Stimulated activated CD4-positive, alpha-beta T cell treated with anti-CD3 and anti-CD28 coated beads, Interleukin-4, amount 100 ng/mL, for 48 hours (primary cell): ENCODE measurements at regions not wholly inside any gene's neighbourhood (a gene's known extent, or its start where the extent isn't known, plus 50 kb on each side); places are given as distances from the start of the nearest gene placed in this dataset.

ENCODE experiments used
- DNase-seq, 2 donors: peaks; one replicate each; pipeline ENCODE4 v3.0.0-alpha.2; 2020; ENCODE audit warnings: low read depth in 2 of 2

GRCh38 chr17:34711646-34712045, 132.3 kb downstream of the TMEM132E start:
- no peak for DNase-seq

GRCh38 chr17:34710226-34710625, 130.8 kb downstream of the TMEM132E start:
- DNase-seq = no peak

GRCh38 chr17:34709158-34709754, 129.9 kb downstream of the TMEM132E start:
- DNase-seq = no peak

- peak in 1 of 2 donors; percentile 15 for DNase-seq
Observed at GRCh38 chr17:34706029-34706428, 126.6 kb downstream of the TMEM132E start.

- peak; percentile 1 to 19 for DNase-seq
Observed at GRCh38 chr17:34703533-34703932, 124.2 kb downstream of the TMEM132E start.

- DNase-seq = no peak
Observed at GRCh38 chr17:34699181-34699580, 119.8 kb downstream of the TMEM132E start.

GRCh38 chr17:34692920-34693319, 113.5 kb downstream of the TMEM132E start:
- no peak for DNase-seq
